ENCODE measurements at regions not wholly inside any gene's neighbourhood (a gene's known extent, or its start where the extent isn't known, plus 50 kb on each side); places are given as distances from the start of the nearest gene placed in this dataset.

GRCh38 chr2:75324861-75325284 lies 125.6 kb upstream of the TACR1 start:
- no peak for TF ChIP-seq POLR2A (IDR thresholded peaks at IDR 0.05)
- TF ChIP-seq, protein P1, sequence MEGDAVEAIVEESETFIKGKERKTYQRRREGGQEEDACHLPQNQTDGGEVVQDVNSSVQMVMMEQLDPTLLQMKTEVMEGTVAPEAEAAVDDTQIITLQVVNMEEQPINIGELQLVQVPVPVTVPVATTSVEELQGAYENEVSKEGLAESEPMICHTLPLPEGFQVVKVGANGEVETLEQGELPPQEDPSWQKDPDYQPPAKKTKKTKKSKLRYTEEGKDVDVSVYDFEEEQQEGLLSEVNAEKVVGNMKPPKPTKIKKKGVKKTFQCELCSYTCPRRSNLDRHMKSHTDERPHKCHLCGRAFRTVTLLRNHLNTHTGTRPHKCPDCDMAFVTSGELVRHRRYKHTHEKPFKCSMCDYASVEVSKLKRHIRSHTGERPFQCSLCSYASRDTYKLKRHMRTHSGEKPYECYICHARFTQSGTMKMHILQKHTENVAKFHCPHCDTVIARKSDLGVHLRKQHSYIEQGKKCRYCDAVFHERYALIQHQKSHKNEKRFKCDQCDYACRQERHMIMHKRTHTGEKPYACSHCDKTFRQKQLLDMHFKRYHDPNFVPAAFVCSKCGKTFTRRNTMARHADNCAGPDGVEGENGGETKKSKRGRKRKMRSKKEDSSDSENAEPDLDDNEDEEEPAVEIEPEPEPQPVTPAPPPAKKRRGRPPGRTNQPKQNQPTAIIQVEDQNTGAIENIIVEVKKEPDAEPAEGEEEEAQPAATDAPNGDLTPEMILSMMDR (IDR thresholded peaks at IDR 0.05) = no peak
- TF ChIP-seq POLR2AphosphoS5 (IDR thresholded peaks at IDR 0.05) = no peak
- no peak for TF ChIP-seq EP300 (IDR thresholded peaks at IDR 0.05)

Data from upper lobe of left lung (tissue), 4 donors.